GM21529 (cell line): ENCODE measurements at regions not wholly inside any gene's neighbourhood (a gene's known extent, or its start where the extent isn't known, plus 50 kb on each side); places are given as distances from the start of the nearest gene placed in this dataset.

Experiments
- ATAC-seq: cut with Tn5 transposase; IDR thresholded peaks from one replicate; pipeline ENCODE4 v1.9.1; 2021; ENCODE audit not compliant: unreplicated experiment

DNA sequence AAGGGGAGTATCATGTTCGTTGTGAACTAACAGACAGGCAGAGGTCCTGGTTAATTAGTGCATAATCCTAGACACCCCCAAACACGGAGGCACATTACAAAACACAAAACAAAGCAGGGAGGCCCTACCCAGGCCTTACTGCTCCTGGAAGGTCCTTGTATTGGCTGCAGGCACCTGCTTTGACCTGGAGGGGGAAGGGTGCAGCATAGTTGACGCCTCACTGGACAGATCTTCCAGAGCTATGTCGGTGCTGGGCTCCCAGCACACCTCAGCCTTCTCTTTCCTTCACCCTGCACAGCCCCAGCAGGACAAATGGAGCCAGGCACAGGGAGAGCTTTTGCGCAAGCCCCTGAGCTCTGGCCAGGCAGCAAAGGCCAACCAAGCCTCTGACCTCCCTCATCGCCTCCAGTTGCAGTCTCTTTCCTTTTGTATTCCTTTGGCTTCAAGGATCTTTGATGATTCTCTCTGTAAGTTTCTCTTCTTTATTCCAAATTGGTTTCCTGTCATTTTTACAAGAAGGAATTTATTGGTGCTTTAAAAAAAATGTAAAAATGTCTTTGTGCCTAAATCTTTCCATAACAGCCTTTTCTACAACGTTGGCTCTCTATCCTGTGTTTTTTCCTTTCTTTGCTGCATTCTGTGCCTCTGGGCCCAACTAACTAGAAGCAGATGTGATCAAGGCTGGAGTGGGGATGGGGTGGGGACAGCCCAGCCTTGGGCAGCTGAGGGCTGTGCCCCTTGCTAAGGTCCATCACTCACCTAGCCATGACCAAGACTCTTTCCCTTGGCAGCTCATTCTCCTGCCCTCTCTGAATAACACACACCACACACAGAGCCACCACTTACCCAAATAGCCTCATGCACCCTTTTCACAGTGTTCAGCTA, 317.1 kb upstream of the NPVF start:
- ATAC-seq, result no peak

GRCh38 chr7:25546306-25546705, 318.0 kb upstream of the NPVF start:
- no peak for ATAC-seq

GRCh38 chr7:25549271-25549921, 321.1 kb upstream of the NPVF start:
- no peak for ATAC-seq

GRCh38 chr7:25550149-25550548, 321.9 kb upstream of the NPVF start:
- ATAC-seq, result no peak

GRCh38 chr7:25552998-25553397, 324.7 kb upstream of the NPVF start:
- ATAC-seq, result no peak

DNA sequence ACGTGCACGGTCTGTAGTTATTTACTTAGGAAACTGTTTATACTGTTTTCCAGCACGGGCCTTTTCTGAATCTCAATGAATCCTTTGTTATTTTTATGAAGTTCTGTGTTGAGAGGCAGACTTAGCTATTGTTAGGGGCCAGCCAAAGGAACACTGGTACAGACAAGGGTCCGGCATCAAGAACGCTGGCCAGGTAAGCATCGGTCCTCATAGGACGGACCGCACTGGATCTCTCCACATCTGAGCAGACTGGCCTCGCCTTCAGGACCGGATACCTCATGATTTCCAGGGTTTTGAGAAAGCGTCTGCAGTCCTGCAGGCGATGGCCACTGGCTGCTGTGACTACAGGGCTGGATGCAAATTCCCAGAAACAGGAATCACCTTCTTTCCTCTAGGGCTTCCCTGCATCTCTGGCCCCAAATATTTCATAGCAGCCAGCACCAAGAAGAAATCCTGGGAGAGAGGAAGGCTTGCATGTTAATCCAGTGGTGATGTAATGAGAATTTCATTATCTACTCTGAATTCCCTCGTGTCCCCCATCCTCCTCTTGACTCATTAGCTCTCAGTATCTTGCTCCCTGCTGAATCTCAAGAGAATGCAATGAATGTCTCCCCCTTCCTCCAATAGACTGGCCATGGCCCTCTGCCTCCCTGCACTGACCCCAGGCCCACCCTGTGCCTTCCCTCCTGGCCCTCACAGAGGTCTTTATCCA, 325.4 kb upstream of the NPVF start:
- ATAC-seq, result no peak

GRCh38 chr7:25557379-25557917, 329.2 kb upstream of the NPVF start:
- ATAC-seq, result no peak

DNA sequence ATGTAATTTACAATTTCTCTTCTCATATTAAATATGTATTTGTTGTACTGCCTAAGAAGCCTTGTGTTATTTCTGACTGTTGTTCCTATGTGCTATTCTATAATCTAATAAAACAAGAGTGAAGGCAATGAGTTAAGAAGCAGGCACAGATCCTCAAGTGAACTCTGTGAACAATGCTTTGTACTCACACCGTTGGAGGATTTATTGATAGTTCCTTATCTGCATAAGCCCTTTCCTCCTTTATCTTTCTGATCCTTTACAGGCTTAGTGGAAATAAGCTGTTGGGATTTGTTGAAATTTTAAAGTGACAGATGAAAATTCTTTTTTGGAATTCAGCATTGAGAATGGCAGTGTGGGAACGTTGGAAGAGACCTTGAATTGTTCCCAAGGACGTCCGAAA, 329.6 kb upstream of the NPVF start:
- ATAC-seq, result no peak

DNA sequence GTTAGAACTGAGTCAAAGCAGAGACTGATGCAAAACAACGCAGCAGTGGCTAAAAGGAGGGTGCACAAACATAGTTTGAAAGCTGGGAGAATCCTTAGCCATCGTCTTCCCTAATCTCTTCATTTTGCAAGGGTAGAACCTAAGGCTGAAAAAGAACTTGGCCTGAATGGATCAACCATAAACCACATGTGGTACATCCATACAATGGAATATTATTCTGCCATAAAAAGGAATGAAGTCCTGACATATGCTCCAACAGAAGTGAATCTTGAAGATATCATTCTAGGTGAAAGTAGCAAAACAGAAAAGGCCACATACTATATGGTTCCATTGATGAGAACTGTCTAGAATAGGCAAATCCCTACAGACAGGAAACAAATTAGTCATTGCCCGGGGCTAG, 330.3 kb upstream of the NPVF start:
- ATAC-seq, result no peak

- no peak for ATAC-seq
These were observed 331.5 kb upstream of the NPVF start for GRCh38 chr7:25559581-25560367.

DNA sequence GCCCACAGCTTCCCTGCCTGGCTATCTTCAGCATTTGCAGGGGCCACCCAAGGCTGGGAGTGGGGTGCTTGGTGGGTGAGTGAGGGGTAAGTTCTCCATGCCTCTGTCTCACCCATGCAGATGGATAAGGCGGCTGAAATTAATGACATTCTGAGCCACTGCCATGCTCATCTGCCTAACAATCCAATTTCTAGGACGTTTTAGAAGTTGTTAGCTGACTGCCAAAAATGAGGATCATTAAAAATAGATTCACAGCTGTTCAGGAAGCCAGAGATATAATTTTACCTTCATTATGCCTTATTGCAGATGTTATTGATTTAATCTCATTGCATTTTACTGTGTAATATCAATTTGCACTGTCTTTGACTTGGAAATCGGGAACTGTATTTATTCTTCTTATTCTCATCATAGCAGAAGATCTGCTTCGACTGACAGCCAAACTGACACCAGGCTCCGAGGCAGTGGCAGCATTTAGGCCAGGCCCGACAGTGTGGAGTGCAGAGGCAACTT, 334.4 kb upstream of the NPVF start:
- ATAC-seq, result no peak

DNA sequence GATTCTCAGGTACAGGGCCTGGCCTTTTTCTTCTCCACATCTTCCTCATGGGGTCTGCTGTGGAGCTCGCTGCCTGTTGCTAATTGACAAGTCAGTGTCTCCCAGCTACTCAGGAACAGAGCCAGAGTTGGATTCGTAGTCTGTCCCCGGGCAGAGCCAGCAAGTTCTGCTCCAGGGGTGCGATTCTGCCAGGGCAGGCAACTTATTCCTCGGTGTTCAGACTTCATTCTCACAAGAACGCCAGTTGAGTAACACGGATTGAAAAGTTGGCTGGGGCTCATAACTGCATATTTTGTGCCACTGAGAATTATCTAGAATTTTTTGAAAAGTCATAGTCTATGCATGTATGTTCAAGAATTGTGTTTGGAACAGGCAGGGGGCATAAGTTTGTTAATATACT, 336.7 kb upstream of the NPVF start:
- no peak for ATAC-seq

GRCh38 chr7:25565949-25566348, 337.7 kb upstream of the NPVF start:
- no peak for ATAC-seq

GRCh38 chr7:25567430-25567829, 339.1 kb upstream of the NPVF start:
- ATAC-seq, result no peak

- no peak for ATAC-seq
These were observed 341.5 kb upstream of the NPVF start for GRCh38 chr7:25569765-25570164.

DNA sequence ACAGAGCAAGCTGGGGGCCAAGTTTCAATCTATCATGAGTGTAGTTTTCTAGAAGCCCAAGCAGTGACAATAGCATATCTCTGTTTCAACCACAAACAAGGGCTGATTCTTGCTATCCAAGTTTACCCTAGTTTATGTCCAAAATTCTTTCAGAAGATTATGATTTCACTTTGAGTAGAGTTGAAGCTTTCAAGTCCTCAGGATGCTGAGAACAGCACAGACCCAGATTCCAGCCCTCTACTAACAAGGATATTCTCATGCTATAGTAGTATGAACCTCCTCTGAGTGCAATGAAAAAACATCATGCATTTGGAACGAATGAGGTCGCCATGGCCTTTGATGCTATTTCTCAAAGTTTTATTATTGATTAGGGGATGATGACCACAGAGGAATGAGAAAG, 344.1 kb upstream of the NPVF start:
- no peak for ATAC-seq

DNA sequence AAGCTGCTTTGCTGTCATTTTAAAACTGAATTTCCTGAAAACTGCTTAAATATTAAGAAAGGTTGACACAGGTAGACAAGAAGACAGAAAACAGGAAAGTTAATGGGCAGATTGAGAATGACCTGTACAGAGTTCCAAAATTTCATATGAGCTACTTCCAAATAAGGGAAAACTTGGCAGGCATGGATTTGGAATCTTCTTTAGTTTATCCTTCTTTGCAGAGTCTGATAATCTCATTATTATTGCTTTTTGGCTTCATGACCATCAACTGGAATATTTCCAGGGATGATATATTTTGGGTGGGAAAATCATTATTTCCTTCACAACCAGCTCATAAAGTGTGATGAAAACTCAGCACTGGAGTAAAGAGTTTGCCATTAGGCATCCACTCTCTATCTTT, 346.5 kb upstream of the NPVF start:
- ATAC-seq, result no peak

DNA sequence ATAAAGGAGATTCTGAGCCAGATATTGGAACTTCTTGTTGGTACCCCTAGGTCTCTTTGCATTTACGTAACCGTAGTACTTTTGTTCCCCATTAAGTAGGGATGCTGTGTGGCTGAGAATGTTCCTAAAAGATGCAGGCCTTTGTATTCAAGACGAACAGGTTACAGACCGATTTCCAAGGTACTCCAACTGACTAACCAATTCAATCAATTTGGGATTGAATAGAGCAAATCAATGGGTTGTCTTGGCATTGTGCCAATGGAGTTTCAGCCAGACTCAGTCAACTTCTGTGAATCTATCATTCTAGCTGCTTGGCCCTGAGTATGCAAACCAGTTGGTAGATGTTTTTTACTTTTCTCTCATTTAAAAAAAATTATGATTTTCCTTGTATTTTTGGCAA, 347.3 kb upstream of the NPVF start:
- no peak for ATAC-seq

DNA sequence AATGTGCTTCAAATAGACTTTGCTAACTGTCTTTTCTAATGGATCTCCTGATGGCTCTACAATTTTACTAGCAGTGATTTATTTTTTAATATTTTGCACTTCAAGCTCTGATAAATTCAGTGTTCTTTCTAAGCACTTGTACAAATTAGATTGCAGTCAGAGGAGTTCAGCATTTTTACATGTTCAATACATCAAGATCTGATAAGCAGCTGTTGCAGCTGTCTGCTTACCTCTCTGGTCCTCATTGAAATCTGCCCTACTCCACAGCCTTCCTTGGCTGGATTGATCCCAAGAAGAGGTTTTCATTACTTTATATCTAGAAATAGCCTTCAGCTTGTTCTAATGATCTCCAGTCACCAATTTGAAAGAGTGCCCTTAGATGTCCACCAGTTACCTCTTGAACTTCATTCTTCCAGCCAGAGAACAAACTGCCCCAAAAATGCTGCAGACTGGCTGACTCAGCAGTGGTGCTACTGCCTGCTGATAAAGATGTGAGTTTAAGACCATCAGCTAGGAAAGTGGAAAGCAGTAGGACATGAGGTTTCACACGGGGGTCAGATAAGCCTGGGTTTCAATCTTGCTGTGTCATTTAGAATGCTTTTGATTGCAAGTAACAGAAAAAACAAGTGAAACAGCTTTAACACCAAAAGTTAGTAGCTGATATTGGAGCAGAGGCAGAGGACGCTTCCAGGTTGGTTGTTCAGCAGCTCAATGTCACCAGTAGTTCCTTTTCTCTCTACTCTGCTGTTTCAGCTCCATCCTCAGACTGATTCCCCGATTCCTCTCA, 350.9 kb upstream of the NPVF start:
- ATAC-seq, result no peak

GRCh38 chr7:25579778-25580075, 351.4 kb upstream of the NPVF start:
- no peak for ATAC-seq
